ENCODE measurements at regions not wholly inside any gene's neighbourhood (a gene's known extent, or its start where the extent isn't known, plus 50 kb on each side); places are given as distances from the start of the nearest gene placed in this dataset.

DNA sequence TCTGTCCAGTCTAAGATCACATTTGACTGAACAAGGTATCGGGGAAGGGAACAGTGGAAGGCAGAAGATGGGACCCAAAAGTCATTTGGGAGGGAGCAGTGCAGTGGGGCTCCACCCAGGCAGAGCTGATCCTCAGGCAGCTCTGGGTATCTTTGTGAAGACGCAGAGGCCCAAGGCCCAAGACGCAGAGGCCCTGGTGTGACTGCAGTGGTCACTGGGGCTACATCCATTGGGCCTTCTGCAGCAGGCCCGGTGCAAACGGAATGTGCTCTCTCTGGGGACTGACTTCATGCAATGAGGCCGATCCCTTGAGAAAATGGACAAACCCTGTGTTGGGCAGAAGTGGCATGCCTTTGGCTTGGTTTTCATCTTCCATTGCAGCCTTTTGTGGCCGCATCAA is 463.4 kb upstream of the ZNF507 start:
- H4K12ac ChIP-seq (ENCODE audit: low read depth, low read length) = no peak overlapping the region
- WGBS (ENCODE audit: extremely low coverage, insufficient coverage, insufficient read length) = no CpG with 5 or more reads among the region's 7 CpGs
- DNase-seq = no peak
- H3K79me1 ChIP-seq (ENCODE audit: low read length) = no peaks in the 10 kb centered on the region
- no peak overlapping the region for H3K4ac ChIP-seq (ENCODE audit: low read depth, low read length)
- no peaks in the 10 kb centered on the region for H3K27me3 ChIP-seq (ENCODE audit: insufficient read depth, low read length)
- no peak overlapping the region for H4K91ac ChIP-seq (ENCODE audit: low read depth, low read length)
- H2AK5ac ChIP-seq (ENCODE audit: low read length) = no peak overlapping the region
- no peaks in the 10 kb centered on the region for H3K79me2 ChIP-seq (ENCODE audit: control insufficient read depth, insufficient read depth, low read length, poor library complexity)
- no peak overlapping the region for H3K18ac ChIP-seq (ENCODE audit: low read length)
- no peak overlapping the region for H3K14ac ChIP-seq (ENCODE audit: low read length)
- no peak overlapping the region for H3K23ac ChIP-seq (ENCODE audit: low read length)
- no peak overlapping the region for H3K27ac ChIP-seq (ENCODE audit: low read depth, low read length)
- H2AFZ ChIP-seq (ENCODE audit: insufficient read depth, low read length, poor library complexity) = no peak overlapping the region
- no peaks in the 10 kb centered on the region for H3K36me3 ChIP-seq (ENCODE audit: control insufficient read depth in 1 of 2, insufficient read depth in 2 of 2, low read length in 2 of 2)
- H3K4me1 ChIP-seq (ENCODE audit: control insufficient read depth in 1 of 2, insufficient read depth in 2 of 2, low read length in 2 of 2) = no peaks in the 10 kb centered on the region
- H3K4me3 ChIP-seq (ENCODE audit: low read depth, low read length) = no peak overlapping the region
- H3K4me2 ChIP-seq (ENCODE audit: low read length) = no peak overlapping the region
- H2BK12ac ChIP-seq (ENCODE audit: low read length) = no peak overlapping the region
- H3K9me3 ChIP-seq (ENCODE audit: insufficient read depth, low read depth, low read length) = no peaks in the 10 kb centered on the region
- H2BK5ac ChIP-seq (ENCODE audit: low read depth, low read length, poor library complexity) = no peak overlapping the region
- H4K8ac ChIP-seq (ENCODE audit: low read depth, low read length) = no peak overlapping the region
- no peak overlapping the region for H2BK120ac ChIP-seq (ENCODE audit: insufficient read depth, low read length, poor library complexity)
- no peak overlapping the region for H3K9ac ChIP-seq (ENCODE audit: low read length)

GRCh38 chr19:31882709-31883108 is 462.7 kb upstream of the ZNF507 start:
- Histone ChIP-seq H2AK5ac (ENCODE audit: low read length) (no peak overlapping the region), H3K18ac (ENCODE audit: low read length) (no peak overlapping the region), H3K9ac (ENCODE audit: low read length) (no peak overlapping the region), H3K9me3 (ENCODE audit: insufficient read depth, low read depth, low read length) (no peaks in the 10 kb centered on the region), H2BK12ac (ENCODE audit: low read length) (no peak overlapping the region), H3K4me3 (ENCODE audit: low read depth, low read length) (no peak overlapping the region), H2BK5ac (ENCODE audit: low read depth, low read length, poor library complexity) (no peak overlapping the region), H3K79me2 (ENCODE audit: control insufficient read depth, insufficient read depth, low read length, poor library complexity) (no peaks in the 10 kb centered on the region), H3K36me3 (ENCODE audit: control insufficient read depth in 1 of 2, insufficient read depth in 2 of 2, low read length in 2 of 2) (no peaks in the 10 kb centered on the region), H4K8ac (ENCODE audit: low read depth, low read length) (no peak overlapping the region), H3K4ac (ENCODE audit: low read depth, low read length) (no peak overlapping the region), H3K27me3 (ENCODE audit: insufficient read depth, low read length) (no peaks in the 10 kb centered on the region), H3K4me2 (ENCODE audit: low read length) (no peak overlapping the region), H2BK120ac (ENCODE audit: insufficient read depth, low read length, poor library complexity) (no peak overlapping the region), H3K27ac (ENCODE audit: low read depth, low read length) (no peak overlapping the region), H4K12ac (ENCODE audit: low read depth, low read length) (no peak overlapping the region), H3K14ac (ENCODE audit: low read length) (no peak overlapping the region), H3K79me1 (ENCODE audit: low read length) (no peaks in the 10 kb centered on the region), H4K91ac (ENCODE audit: low read depth, low read length) (no peak overlapping the region), H3K4me1 (ENCODE audit: control insufficient read depth in 1 of 2, insufficient read depth in 2 of 2, low read length in 2 of 2) (no peaks in the 10 kb centered on the region), H3K23ac (ENCODE audit: low read length) (no peak overlapping the region), H2AFZ (ENCODE audit: insufficient read depth, low read length, poor library complexity) (no peak overlapping the region)
- WGBS (ENCODE audit: extremely low coverage, insufficient coverage, insufficient read length) = no CpG with 5 or more reads among the region's 2 CpGs
- DNase-seq = no peak

- H3K79me1 ChIP-seq (ENCODE audit: low read length) = no peaks in the 10 kb centered on the region
- H3K9ac ChIP-seq (ENCODE audit: low read length) = no peak overlapping the region
- DNase-seq = no peak
- no peak overlapping the region for H3K23ac ChIP-seq (ENCODE audit: low read length)
- no peak overlapping the region for H4K91ac ChIP-seq (ENCODE audit: low read depth, low read length)
- H3K4me2 ChIP-seq (ENCODE audit: low read length) = no peak overlapping the region
- H3K79me2 ChIP-seq (ENCODE audit: control insufficient read depth, insufficient read depth, low read length, poor library complexity) = no peaks in the 10 kb centered on the region
- no peaks in the 10 kb centered on the region for H3K36me3 ChIP-seq (ENCODE audit: control insufficient read depth in 1 of 2, insufficient read depth in 2 of 2, low read length in 2 of 2)
- H2BK5ac ChIP-seq (ENCODE audit: low read depth, low read length, poor library complexity) = no peak overlapping the region
- H4K8ac ChIP-seq (ENCODE audit: low read depth, low read length) = no peak overlapping the region
- no peak overlapping the region for H3K27ac ChIP-seq (ENCODE audit: low read depth, low read length)
- H2BK12ac ChIP-seq (ENCODE audit: low read length) = no peak overlapping the region
- no peaks in the 10 kb centered on the region for H3K9me3 ChIP-seq (ENCODE audit: insufficient read depth, low read depth, low read length)
- H3K4ac ChIP-seq (ENCODE audit: low read depth, low read length) = no peak overlapping the region
- no peaks in the 10 kb centered on the region for H3K27me3 ChIP-seq (ENCODE audit: insufficient read depth, low read length)
- no peak overlapping the region for H3K14ac ChIP-seq (ENCODE audit: low read length)
- no peak overlapping the region for H2AK5ac ChIP-seq (ENCODE audit: low read length)
- no peak overlapping the region for H3K18ac ChIP-seq (ENCODE audit: low read length)
- no peak overlapping the region for H3K4me3 ChIP-seq (ENCODE audit: low read depth, low read length)
- no CpG with 5 or more reads among the region's 17 CpGs for WGBS (ENCODE audit: extremely low coverage, insufficient coverage, insufficient read length)
- H2AFZ ChIP-seq (ENCODE audit: insufficient read depth, low read length, poor library complexity) = no peak overlapping the region
- H4K12ac ChIP-seq (ENCODE audit: low read depth, low read length) = no peak overlapping the region
- H2BK120ac ChIP-seq (ENCODE audit: insufficient read depth, low read length, poor library complexity) = no peak overlapping the region
- no peaks in the 10 kb centered on the region for H3K4me1 ChIP-seq (ENCODE audit: control insufficient read depth in 1 of 2, insufficient read depth in 2 of 2, low read length in 2 of 2)
Measured at GRCh38 chr19:31883296-31883990, 462.0 kb upstream of the ZNF507 start.

DNA sequence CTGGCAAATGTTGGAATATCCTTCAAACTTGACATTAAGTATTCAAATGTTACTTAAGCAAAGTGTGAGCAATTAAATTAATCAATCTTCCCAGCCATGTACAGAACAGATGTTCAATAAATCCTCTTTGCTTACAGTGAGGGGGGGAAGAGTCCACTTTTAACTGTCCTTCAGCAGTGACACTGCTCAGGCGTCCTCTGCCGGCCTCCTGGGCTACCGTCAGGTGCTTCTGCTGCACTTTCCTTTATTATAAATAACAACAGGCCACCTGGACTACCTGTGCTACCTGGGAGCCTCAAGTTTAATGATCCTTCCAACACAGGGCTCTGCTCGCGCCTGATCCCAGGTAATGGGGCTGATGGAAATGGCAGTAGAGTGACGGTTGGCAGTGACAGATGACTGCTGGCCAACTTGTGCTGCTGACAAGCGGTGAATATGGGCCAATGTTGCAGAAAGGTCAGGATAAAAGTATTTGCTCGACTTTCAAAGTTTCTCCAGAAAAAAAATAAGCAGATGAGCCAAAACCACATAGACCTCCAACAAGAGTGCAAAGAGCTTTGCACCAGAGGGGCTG is 460.0 kb upstream of the ZNF507 start:
- Histone ChIP-seq H3K79me2 (ENCODE audit: control insufficient read depth, insufficient read depth, low read length, poor library complexity) (no peaks in the 10 kb centered on the region), H2BK120ac (ENCODE audit: insufficient read depth, low read length, poor library complexity) (no peak overlapping the region), H4K12ac (ENCODE audit: low read depth, low read length) (no peak overlapping the region), H3K18ac (ENCODE audit: low read length) (no peak overlapping the region), H4K91ac (ENCODE audit: low read depth, low read length) (no peak overlapping the region), H2BK5ac (ENCODE audit: low read depth, low read length, poor library complexity) (no peak overlapping the region), H3K36me3 (ENCODE audit: control insufficient read depth in 1 of 2, insufficient read depth in 2 of 2, low read length in 2 of 2) (no peaks in the 10 kb centered on the region), H3K4me1 (ENCODE audit: control insufficient read depth in 1 of 2, insufficient read depth in 2 of 2, low read length in 2 of 2) (no peaks in the 10 kb centered on the region), H2AK5ac (ENCODE audit: low read length) (no peak overlapping the region), H3K79me1 (ENCODE audit: low read length) (no peaks in the 10 kb centered on the region), H3K4me2 (ENCODE audit: low read length) (no peak overlapping the region), H3K27me3 (ENCODE audit: insufficient read depth, low read length) (no peaks in the 10 kb centered on the region), H3K14ac (ENCODE audit: low read length) (no peak overlapping the region), H4K8ac (ENCODE audit: low read depth, low read length) (no peak overlapping the region), H3K4me3 (ENCODE audit: low read depth, low read length) (no peak overlapping the region), H3K9ac (ENCODE audit: low read length) (no peak overlapping the region), H3K27ac (ENCODE audit: low read depth, low read length) (no peak overlapping the region), H3K23ac (ENCODE audit: low read length) (no peak overlapping the region), H3K9me3 (ENCODE audit: insufficient read depth, low read depth, low read length) (no peaks in the 10 kb centered on the region), H3K4ac (ENCODE audit: low read depth, low read length) (no peak overlapping the region), H2AFZ (ENCODE audit: insufficient read depth, low read length, poor library complexity) (no peak overlapping the region), H2BK12ac (ENCODE audit: low read length) (no peak overlapping the region)
- no peak for DNase-seq
- no CpG with 5 or more reads among the region's 8 CpGs for WGBS (ENCODE audit: extremely low coverage, insufficient coverage, insufficient read length)
